ENCODE measurements at regions not wholly inside any gene's neighbourhood (a gene's known extent, or its start where the extent isn't known, plus 50 kb on each side); places are given as distances from the start of the nearest gene placed in this dataset.

GRCh38 chrX:13371186-13371585 is 51.3 kb upstream of the ATXN3L start:
- TF ChIP-seq CTCF (IDR thresholded peaks at IDR 0.05; ENCODE audit: insufficient read depth, low read depth, low read length), result no peak
- no peak overlapping the region for H3K4me3 ChIP-seq (ENCODE audit: low read depth, low read length)
- DNase-seq (ENCODE audit: low read depth), result no peak

- H3K4me3 ChIP-seq (ENCODE audit: low read depth, low read length), result no peak overlapping the region
- TF ChIP-seq CTCF (IDR thresholded peaks at IDR 0.05; ENCODE audit: insufficient read depth, low read depth, low read length), result no peak
- DNase-seq (ENCODE audit: low read depth), result no peak
These were observed 50.9 kb upstream of the ATXN3L start for GRCh38 chrX:13370713-13371112.

Data from fibroblast of villous mesenchyme (primary cell).